Nephron progenitor cell (in vitro differentiated cells): ENCODE measurements at regions not wholly inside any gene's neighbourhood (a gene's known extent, or its start where the extent isn't known, plus 50 kb on each side); places are given as distances from the start of the nearest gene placed in this dataset.
"Not testable (repeated sequence)": the region's sequence is repeated elsewhere in the genome, so short reads cannot be mapped to it uniquely, and the experiment has no call there.

Source experiments
- DNase-seq: peaks from one replicate; pipeline ENCODE4 v3.0.0; 2021
- H3K27ac Mint-ChIP-seq: 2 replicates; pipeline ENCODE4 v1.8.0; 2021; ENCODE audit warnings: mild to moderate bottlenecking, moderate library complexity, mixed read lengths
- H3K27me3 Mint-ChIP-seq: 2 replicates; pipeline ENCODE4 v1.8.0; 2021; ENCODE audit warnings: mild to moderate bottlenecking, low read depth, mixed read lengths; ENCODE audit not compliant: poor library complexity
- H3K36me3 Mint-ChIP-seq: 2 replicates; pipeline ENCODE4 v1.8.0; 2021; ENCODE audit warnings: low read depth, mixed read lengths
- H3K4me1 Mint-ChIP-seq: 2 replicates; pipeline ENCODE4 v1.8.0; 2021; ENCODE audit warnings: mixed read lengths
- H3K4me3 Mint-ChIP-seq: 2 replicates; pipeline ENCODE4 v1.8.0; 2021; ENCODE audit warnings: mild to moderate bottlenecking, moderate library complexity, mixed read lengths
- H3K9me3 Mint-ChIP-seq: 2 replicates; pipeline ENCODE4 v1.8.0; 2021; ENCODE audit warnings: mild to moderate bottlenecking, moderate library complexity, mixed read lengths
- CTCF ChIP-seq: fragments of 200-600 bp; sonication (generic); IDR thresholded peaks from 2 replicates; pipeline ENCODE4 v1.5.0; 2021; ENCODE audit warnings: antibody characterized with exemption

- H3K36me3 Mint-ChIP-seq, result no peaks in the 10 kb centered on the region
- H3K27ac Mint-ChIP-seq, result no peak overlapping the region
- no peaks in the 10 kb centered on the region for H3K4me1 Mint-ChIP-seq
- TF ChIP-seq CTCF, result no peak
- no peak overlapping the region for H3K4me3 Mint-ChIP-seq
- no peaks in the 10 kb centered on the region for H3K9me3 Mint-ChIP-seq
- H3K27me3 Mint-ChIP-seq, result peaks cover 9% of the 10 kb centered on the region
- DNase-seq, result no peak
Measured at GRCh38 chr6:151689499-151690201, 117.8 kb upstream of the ESR1 start.

GRCh38 chr6:151690303-151690702 is 117.2 kb upstream of the ESR1 start:
- Mint-ChIP-seq H3K36me3 (no peaks in the 10 kb centered on the region), H3K27me3 (peaks cover 9% of the 10 kb centered on the region), H3K27ac (peak overlapping the region; percentile 24), H3K9me3 (no peaks in the 10 kb centered on the region), H3K4me1 (no peaks in the 10 kb centered on the region), H3K4me3 (no peak overlapping the region)
- no peak for DNase-seq
- no peak for TF ChIP-seq CTCF

- H3K27ac Mint-ChIP-seq, result peak overlapping the region; percentile 31
- TF ChIP-seq CTCF, result no peak
- H3K36me3 Mint-ChIP-seq, result no peaks in the 10 kb centered on the region
- H3K27me3 Mint-ChIP-seq, result peaks cover 9% of the 10 kb centered on the region
- H3K4me3 Mint-ChIP-seq, result no peak overlapping the region
- no peaks in the 10 kb centered on the region for H3K9me3 Mint-ChIP-seq
- no peaks in the 10 kb centered on the region for H3K4me1 Mint-ChIP-seq
- DNase-seq, result no peak
Measured at GRCh38 chr6:151690768-151691562, 116.5 kb upstream of the ESR1 start.

- TF ChIP-seq CTCF, result no peak
- Mint-ChIP-seq H3K27me3 (peaks cover 9% of the 10 kb centered on the region), H3K27ac (no peak overlapping the region), H3K4me3 (no peak overlapping the region), H3K4me1 (no peaks in the 10 kb centered on the region), H3K36me3 (no peaks in the 10 kb centered on the region), H3K9me3 (no peaks in the 10 kb centered on the region)
- no peak for DNase-seq
Measured at GRCh38 chr6:151692216-151692615, 115.3 kb upstream of the ESR1 start.

- Mint-ChIP-seq H3K27me3 (peaks cover 7% of the 10 kb centered on the region), H3K9me3 (no peaks in the 10 kb centered on the region), H3K4me3 (no peak overlapping the region), H3K27ac (no peak overlapping the region), H3K4me1 (no peaks in the 10 kb centered on the region), H3K36me3 (no peaks in the 10 kb centered on the region)
- TF ChIP-seq CTCF, result no peak
- no peak for DNase-seq
Measured at GRCh38 chr6:151693366-151693765, 114.1 kb upstream of the ESR1 start.

GRCh38 chr6:151695156-151695555 is 112.3 kb upstream of the ESR1 start:
- no peak for TF ChIP-seq CTCF
- Mint-ChIP-seq H3K4me3 (no peak overlapping the region), H3K4me1 (no peaks in the 10 kb centered on the region), H3K27me3 (peaks cover 9% of the 10 kb centered on the region), H3K9me3 (no peaks in the 10 kb centered on the region), H3K27ac (no peak overlapping the region), H3K36me3 (no peaks in the 10 kb centered on the region)
- no peak for DNase-seq

- H3K9me3 Mint-ChIP-seq, DNase-seq, H3K4me1 Mint-ChIP-seq, H3K4me3 Mint-ChIP-seq, H3K27ac Mint-ChIP-seq, H3K27me3 Mint-ChIP-seq, H3K36me3 Mint-ChIP-seq: not testable (repeated sequence)
Measured at GRCh38 chr6:151696302-151696701, 111.2 kb upstream of the ESR1 start.
